ENCODE measurements at regions not wholly inside any gene's neighbourhood (a gene's known extent, or its start where the extent isn't known, plus 50 kb on each side); places are given as distances from the start of the nearest gene placed in this dataset.

GRCh38 chr1:165055581-165055980, 300.9 kb downstream of the LMX1A start (continued):
- TF ChIP-seq ZBTB39 (CRISPR knock-in tag; IDR thresholded peaks at IDR 0.05) (no peak), NONO (IDR thresholded peaks at IDR 0.05) (no peak), NONO (CRISPR knock-in tag; conservative IDR thresholded peaks at IDR 0.05) (no peak), SNAPC2 (CRISPR knock-in tag; IDR thresholded peaks at IDR 0.05) (no peak), AKAP8 (CRISPR knock-in tag; IDR thresholded peaks at IDR 0.05) (no peak), ZNF530 (CRISPR knock-in tag; IDR thresholded peaks at IDR 0.05; ENCODE audit: low read depth) (no peak), UBTF (CRISPR knock-in tag; IDR thresholded peaks at IDR 0.05) (no peak), PAXIP1 (CRISPR knock-in tag; conservative IDR thresholded peaks at IDR 0.05) (no peak), KDM6A (CRISPR knock-in tag; IDR thresholded peaks at IDR 0.05; ENCODE audit: low read depth) (no peak), ZSCAN20 (CRISPR knock-in tag; IDR thresholded peaks at IDR 0.05; ENCODE audit: borderline replicate concordance) (no peak), BRD4 (CRISPR knock-in tag; IDR thresholded peaks at IDR 0.05) (no peak), ZNF766 (CRISPR knock-in tag; IDR thresholded peaks at IDR 0.05; ENCODE audit: borderline replicate concordance) (no peak)
